Keratinocyte (primary cell): ENCODE measurements at regions not wholly inside any gene's neighbourhood (a gene's known extent, or its start where the extent isn't known, plus 50 kb on each side); places are given as distances from the start of the nearest gene placed in this dataset.

Source experiments
- EZH2 ChIP-seq: IDR thresholded peaks from one replicate; pipeline ENCODE4 v1.6.1; 2012; ENCODE audit warnings: inconsistent platforms, mild to moderate bottlenecking, low read length, moderate library complexity
- TF ChIP-seq, protein P1 (sequence below), 3 experiments: IDR thresholded peaks in 1 of 3; conservative IDR thresholded peaks in 1 of 3; optimal IDR thresholded peaks in 1 of 3; 2 replicates in 2 of 3; 3 replicates in 1 of 3; pipeline versions ENCODE3 to v1.5.1; 2011; ENCODE audit warnings: low read length in 3 of 3, mild to moderate bottlenecking in 3 of 3, moderate library complexity in 2 of 3, control low read depth in 1 of 3, inconsistent platforms in 1 of 3; ENCODE audit not compliant: insufficient read depth in 2 of 3; ENCODE audit errors: extremely low read depth in 1 of 3

DNA sequence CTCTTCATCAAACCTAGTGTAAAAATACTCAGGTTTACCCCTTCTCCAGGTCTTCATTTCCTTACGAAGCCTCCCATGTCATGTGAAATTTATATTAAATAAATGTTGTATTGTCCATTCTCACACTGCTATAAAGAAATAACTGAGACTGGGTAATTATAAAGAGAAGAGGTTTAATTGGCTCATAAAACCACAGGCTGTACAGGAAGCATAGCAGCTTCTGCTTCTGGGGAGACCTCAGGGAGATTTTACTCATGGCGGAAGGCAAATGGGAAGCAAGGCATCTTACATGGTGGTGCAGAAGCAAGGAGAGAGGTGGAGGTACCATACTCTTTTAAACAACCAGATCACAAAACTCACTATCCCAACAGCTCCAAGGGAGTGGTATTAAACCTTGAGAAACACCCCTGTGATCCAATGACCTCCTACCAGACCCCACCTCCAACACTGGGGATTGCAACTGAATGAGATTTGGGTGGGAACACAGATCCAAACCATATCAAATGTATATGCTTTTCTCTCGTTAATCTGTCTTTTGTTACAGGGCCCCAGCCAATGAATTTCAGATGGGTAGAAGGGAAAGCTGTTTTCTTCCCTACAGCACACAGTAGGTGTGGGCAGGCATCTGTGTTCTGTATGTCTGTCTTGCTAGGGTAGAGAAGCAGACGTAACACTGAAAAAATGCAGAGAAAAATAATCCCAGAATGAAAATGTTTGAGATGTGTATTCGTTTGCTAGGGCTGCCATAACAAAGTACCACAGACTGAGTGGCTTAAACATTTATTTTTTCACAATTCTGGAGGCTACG lies 88.0 kb upstream of the BTN3A2 start:
- TF ChIP-seq, protein P1, sequence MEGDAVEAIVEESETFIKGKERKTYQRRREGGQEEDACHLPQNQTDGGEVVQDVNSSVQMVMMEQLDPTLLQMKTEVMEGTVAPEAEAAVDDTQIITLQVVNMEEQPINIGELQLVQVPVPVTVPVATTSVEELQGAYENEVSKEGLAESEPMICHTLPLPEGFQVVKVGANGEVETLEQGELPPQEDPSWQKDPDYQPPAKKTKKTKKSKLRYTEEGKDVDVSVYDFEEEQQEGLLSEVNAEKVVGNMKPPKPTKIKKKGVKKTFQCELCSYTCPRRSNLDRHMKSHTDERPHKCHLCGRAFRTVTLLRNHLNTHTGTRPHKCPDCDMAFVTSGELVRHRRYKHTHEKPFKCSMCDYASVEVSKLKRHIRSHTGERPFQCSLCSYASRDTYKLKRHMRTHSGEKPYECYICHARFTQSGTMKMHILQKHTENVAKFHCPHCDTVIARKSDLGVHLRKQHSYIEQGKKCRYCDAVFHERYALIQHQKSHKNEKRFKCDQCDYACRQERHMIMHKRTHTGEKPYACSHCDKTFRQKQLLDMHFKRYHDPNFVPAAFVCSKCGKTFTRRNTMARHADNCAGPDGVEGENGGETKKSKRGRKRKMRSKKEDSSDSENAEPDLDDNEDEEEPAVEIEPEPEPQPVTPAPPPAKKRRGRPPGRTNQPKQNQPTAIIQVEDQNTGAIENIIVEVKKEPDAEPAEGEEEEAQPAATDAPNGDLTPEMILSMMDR (optimal IDR thresholded peaks at IDR 0.05 in 1 of 3, IDR thresholded peaks at IDR 0.05 in 1 of 3, conservative IDR thresholded peaks at IDR 0.05 in 1 of 3; ENCODE audit: extremely low read depth in 1 of 3, insufficient read depth in 2 of 3, low read length in 3 of 3): no peak
- TF ChIP-seq EZH2: no peak
